GM12878 (cell line): ENCODE measurements at regions not wholly inside any gene's neighbourhood (a gene's known extent, or its start where the extent isn't known, plus 50 kb on each side); places are given as distances from the start of the nearest gene placed in this dataset.

ENCODE experiments used
- ATAC-seq: fragments of 200-7000 bp; cut with Tn5 transposase; 3 replicates; pipeline ENCODE4 v1.9.1; 2020; ENCODE audit warnings: mild to moderate bottlenecking, moderate library complexity
- BruUV-seq: library from RNA; stranded (reverse); fragments of 400-500 nt; replicated peaks from 2 replicates; lab custom pipeline; 2021; lab: Mats Ljungman, UMichigan
- CTCF ChIA-PET: fragments of 300-600 bp; sonication (Branson Sonifier 250); formaldehyde crosslinking; extraction: SDS; loops from one replicate; lab custom pipeline; 2021; ENCODE audit warnings: inconsistent platforms; lab: Yijun Ruan, JAX
- POLR2A ChIA-PET: fragments of 350-600 bp; formaldehyde crosslinking; extraction: SDS; loops from one replicate; lab custom pipeline; 2021; ENCODE audit warnings: inconsistent platforms; lab: Charles Lee
- RAD21 ChIA-PET: fragments of 300-600 bp; sonication (Branson Sonifier 250); formaldehyde crosslinking; loops from one replicate; lab custom pipeline; 2023; ENCODE audit warnings: antibody characterized with exemption; ENCODE audit not compliant: unreplicated experiment; lab: Charles Lee
- SMC1A ChIA-PET: fragments of 300-600 bp; sonication (Branson Sonifier 250); formaldehyde crosslinking; loops from one replicate; lab custom pipeline; 2023; ENCODE audit not compliant: unreplicated experiment, uncharacterized antibody; lab: Charles Lee
- DNase-seq: peaks from one replicate; pipeline ENCODE4 v3.0.0-alpha.2; 2011; ENCODE audit warnings: low read depth, low spot score
- FAIRE-seq: peaks from 3 replicates; lab custom pipeline; 2011; peaks lifted over from hg19 to GRCh38; lab: Jason Lieb, UNC
- H2AFZ ChIP-seq: 2 replicates; pipeline ENCODE4 v1.6.0; 2011; ENCODE audit warnings: low read depth, low read length, control low read depth; ENCODE audit not compliant: control insufficient read depth
- H3K27ac ChIP-seq: 2 replicates; pipeline ENCODE4 v1.5.1; 2011; ENCODE audit warnings: control low read depth; ENCODE audit not compliant: control insufficient read depth, insufficient read depth
- H3K27me3 ChIP-seq, 2 experiments: replicated peaks in 1 of 2; 2 replicates each; pipeline versions ENCODE4 v1.6.0 to v1.6.1; 2011; ENCODE audit warnings: low read length in 1 of 2; ENCODE audit not compliant: control insufficient read depth in 2 of 2, insufficient read depth in 2 of 2
- H3K36me3 ChIP-seq, 2 experiments: 2 replicates each; pipeline ENCODE4 v1.5.1; 2011; ENCODE audit warnings: low read length in 1 of 2; ENCODE audit not compliant: control insufficient read depth in 2 of 2, insufficient read depth in 2 of 2
- H3K4me1 ChIP-seq: 2 replicates; pipeline ENCODE4 v1.6.1; 2011; ENCODE audit warnings: mild to moderate bottlenecking, low read length, moderate library complexity, mixed read lengths; ENCODE audit not compliant: control insufficient read depth, insufficient read depth
- H3K4me2 ChIP-seq: 2 replicates; pipeline ENCODE4 v1.6.0; 2011; ENCODE audit warnings: control low read depth; ENCODE audit not compliant: control insufficient read depth, insufficient read depth
- H3K4me3 ChIP-seq: fragments of 200-600 bp; sonication (generic); 2 replicates; pipeline ENCODE4 v1.5.1; 2016
- H3K79me2 ChIP-seq: 2 replicates; pipeline ENCODE4 v1.6.0; 2011; ENCODE audit warnings: low read length; ENCODE audit not compliant: control insufficient read depth, insufficient read depth
- H3K9ac ChIP-seq: 2 replicates; pipeline ENCODE4 v1.8.0; 2011; ENCODE audit warnings: low read length, control low read depth, mixed read lengths; ENCODE audit not compliant: control insufficient read depth, insufficient read depth
- H3K9me3 ChIP-seq: replicated peaks from 3 replicates; pipeline ENCODE4 v1.5.1; 2011; ENCODE audit warnings: mild to moderate bottlenecking, low read length; ENCODE audit not compliant: control insufficient read depth, insufficient read depth
- H4K20me1 ChIP-seq: 2 replicates; pipeline ENCODE4 v1.6.0; 2011; ENCODE audit not compliant: control insufficient read depth, insufficient read depth
- BMI1 ChIP-seq: fragments of 450-650 bp; IDR thresholded peaks from 2 replicates; pipeline ENCODE4 v1.6.1; 2016; ENCODE audit warnings: mild to moderate bottlenecking, moderate library complexity, borderline replicate concordance
- CEBPB ChIP-seq, 2 experiments: fragments of 150-350 bp in 1 of 2; IDR thresholded peaks; 2 replicates each; pipeline ENCODE4 v1.6.1; 2012 to 2014; ENCODE audit warnings: low read depth in 2 of 2, low read length in 2 of 2, borderline replicate concordance in 1 of 2, inconsistent platforms in 1 of 2
- CREB1 ChIP-seq: IDR thresholded peaks from 2 replicates; pipeline ENCODE4 v1.6.1; 2012; ENCODE audit warnings: low read depth, mild to moderate bottlenecking, inconsistent platforms
- CREM ChIP-seq: IDR thresholded peaks from 2 replicates; pipeline ENCODE4 v1.6.1; 2014; ENCODE audit warnings: antibody characterized with exemption, low read depth
- ETV6 ChIP-seq, 2 experiments: fragments of 450-650 bp in 1 of 2; IDR thresholded peaks in 1 of 2; conservative IDR thresholded peaks in 1 of 2; 2 replicates each; pipeline ENCODE4 v1.6.1; 2014; ENCODE audit warnings: antibody characterized with exemption in 1 of 2, borderline replicate concordance in 1 of 2, low read depth in 1 of 2, mild to moderate bottlenecking in 1 of 2, moderate library complexity in 1 of 2
- FOS ChIP-seq: IDR thresholded peaks from 3 replicates; pipeline ENCODE4 v1.6.1; 2011; ENCODE audit warnings: borderline replicate concordance; ENCODE audit not compliant: insufficient read length; ENCODE audit errors: extremely low read depth
- HDAC6 ChIP-seq: fragments of 200-600 bp; sonication (generic); IDR thresholded peaks from one replicate; pipeline ENCODE4 v1.8.0; 2017; ENCODE audit warnings: antibody characterized with exemption; ENCODE audit not compliant: unreplicated experiment
- MYC ChIP-seq: IDR thresholded peaks from 2 replicates; pipeline ENCODE4 v1.6.1; 2011; ENCODE audit warnings: mild to moderate bottlenecking, low read length, moderate library complexity, inconsistent platforms; ENCODE audit not compliant: insufficient read depth, insufficient replicate concordance, insufficient read length, severe bottlenecking
- POU2F2 ChIP-seq: IDR thresholded peaks from 3 replicates; pipeline ENCODE4 v1.6.1; 2011; ENCODE audit warnings: low read depth, mild to moderate bottlenecking, low read length, borderline replicate concordance
- RAD21 ChIP-seq: IDR thresholded peaks from 2 replicates; pipeline ENCODE4 v1.6.1; 2011; ENCODE audit warnings: mild to moderate bottlenecking, low read depth, low read length, moderate library complexity; ENCODE audit not compliant: insufficient read depth
- RAD51 ChIP-seq: fragments of 450-650 bp; IDR thresholded peaks from 2 replicates; pipeline ENCODE4 v1.6.1; 2016; ENCODE audit warnings: moderate library complexity, mild to moderate bottlenecking, inconsistent platforms
- SRF ChIP-seq, 2 experiments: IDR thresholded peaks; 2 replicates each; pipeline ENCODE4 v1.6.1; 2011; ENCODE audit warnings: low read depth in 2 of 2, low read length in 2 of 2, mild to moderate bottlenecking in 1 of 2, moderate library complexity in 1 of 2
- STAT3 ChIP-seq: IDR thresholded peaks from 2 replicates; pipeline ENCODE4 v1.6.1; 2011; ENCODE audit warnings: low read depth, low read length, improper control_type of control experiment
- ZBTB33 ChIP-seq: fragments of 450-650 bp; IDR thresholded peaks from 2 replicates; pipeline ENCODE4 v1.6.1; 2017; ENCODE audit warnings: mild to moderate bottlenecking
- WGBS: methylation state at CpG from one replicate; pipeline ENCODE4 v1.1.6; 2016; ENCODE audit warnings: low lambda C conversion rate; ENCODE audit not compliant: insufficient replicate concordance, insufficient coverage; ENCODE audit errors: missing lambda C conversion rate; 5-methylcytosine and 5-hydroxymethylcytosine counted together
- in situ Hi-C: fragments of 300-500 bp; cut with MboI; formaldehyde crosslinking; loops from 9 replicates; pipeline ENCODE4 v1.14.3; 2018; ENCODE audit warnings: mixed read lengths
- intact Hi-C: fragments of 100-400 bp; cut with micrococcal nuclease; formaldehyde crosslinking; loops from one replicate; pipeline ENCODE4 v1.14.2; 2022; ENCODE audit not compliant: unreplicated experiment

GRCh38 chr2:10972683-10973433, 61.1 kb downstream of the KCNF1 start (continued):
- TF ChIP-seq ZBTB33: no peak
- TF ChIP-seq STAT3: no peak
- no peak for TF ChIP-seq RAD51
- TF ChIP-seq SRF (IDR thresholded peaks at IDR 0.05; ENCODE audit: low read depth in 2 of 2, low read length in 2 of 2): no peak
- TF ChIP-seq ETV6 (conservative IDR thresholded peaks at IDR 0.05 in 1 of 2, IDR thresholded peaks at IDR 0.05 in 1 of 2; ENCODE audit: borderline replicate concordance in 1 of 2, low read depth in 1 of 2): no peak
- TF ChIP-seq CREB1: no peak
- no peak for TF ChIP-seq MYC
- no peak for TF ChIP-seq CEBPB (IDR thresholded peaks at IDR 0.05; ENCODE audit: borderline replicate concordance in 1 of 2, low read depth in 2 of 2, low read length in 2 of 2)
- no peak for TF ChIP-seq CREM

- 45% methylated on average over 6 of the region's 6 CpGs for WGBS
Measured at GRCh38 chr2:10973766-10974165, 62.0 kb downstream of the KCNF1 start.

More at GRCh38 chr2:10973766-10974165, 62.0 kb downstream of the KCNF1 start:
- H2AFZ ChIP-seq: no peak overlapping the region
- CTCF ChIA-PET: interaction anchor here (0.9 kb wide), 1 partner anchor 15 kb away, joined by 4 read pairs; no protein-coding TSS in a partner anchor
- H3K4me3 ChIP-seq: no peak overlapping the region
- no peaks in the 10 kb centered on the region for H3K79me2 ChIP-seq
- H3K36me3 ChIP-seq: no peaks in the 10 kb centered on the region
- ATAC-seq: no peak
- H3K4me1 ChIP-seq: no peaks in the 10 kb centered on the region
- SMC1A ChIA-PET: no interaction called here
- H3K4me2 ChIP-seq: no peak overlapping the region
- no TSS peak for BruUV-seq
- H3K9me3 ChIP-seq: no peaks in the 10 kb centered on the region
- H3K27me3 ChIP-seq: peaks cover 0 to 4% of the 10 kb centered on the region in 2 experiments; a peak in 3 of 4 replicates
- DNase-seq: no peak
- no peaks in the 10 kb centered on the region for H4K20me1 ChIP-seq
- no peak overlapping the region for H3K27ac ChIP-seq
- no peak for TF ChIP-seq POU2F2
- no peak for TF ChIP-seq HDAC6
- TF ChIP-seq RAD21: no peak
- TF ChIP-seq FOS: no peak
- TF ChIP-seq BMI1: no peak
- TF ChIP-seq, all 136 proteins: peak for 0
- FAIRE-seq: no peak
- in situ Hi-C loops (no loop called here), intact Hi-C loops (no loop called here)
- ChIA-PET RAD21 (no interaction called here), POLR2A (no interaction called here)
- H3K9ac ChIP-seq: no peak overlapping the region
